ENCODE measurements at regions not wholly inside any gene's neighbourhood (a gene's known extent, or its start where the extent isn't known, plus 50 kb on each side); places are given as distances from the start of the nearest gene placed in this dataset.

GRCh38 chr4:147361726-147362125, 119.2 kb upstream of the EDNRA start:
- intact Hi-C loops (cut with micrococcal nuclease): no loop called here
- Histone ChIP-seq H3K9me3 (replicated peaks; ENCODE audit: control insufficient read depth, insufficient read depth, low read depth, low read length) (no peaks in the 10 kb centered on the region), H3K4me3 (no peak overlapping the region), H3K36me3 (ENCODE audit: control insufficient read depth, insufficient read depth, low read length) (no peaks in the 10 kb centered on the region), H2AFZ (ENCODE audit: low read depth, low read length) (no peak overlapping the region), H3K79me2 (ENCODE audit: control insufficient read depth, insufficient read depth, low read length) (no peaks in the 10 kb centered on the region), H3K4me2 (ENCODE audit: insufficient read depth, low read length) (no peak overlapping the region), H3K27me3 (ENCODE audit: control insufficient read depth in 2 of 2, insufficient read depth in 2 of 2, low read length in 2 of 2) (no peaks in the 10 kb centered on the region), H4K20me1 (replicated peaks; ENCODE audit: control insufficient read depth, insufficient read depth, low read length) (no peaks in the 10 kb centered on the region), H3K9me1 (ENCODE audit: control insufficient read depth, insufficient read depth, low read length) (no peaks in the 10 kb centered on the region), H3K4me1 (replicated peaks in 1 of 2; ENCODE audit: control insufficient read depth in 2 of 2, insufficient read depth in 2 of 2, low read length in 2 of 2) (no peaks in the 10 kb centered on the region), H3K9ac (ENCODE audit: insufficient read depth in 1 of 2, low read depth in 2 of 2, low read length in 2 of 2) (no peak overlapping the region), H3K27ac (ENCODE audit: extremely low read depth, low read depth, low read length) (no peak overlapping the region)
- DNase-seq (ENCODE audit: extremely low read depth in 1 of 4, low spot score in 3 of 4): no peak
- no peak for FAIRE-seq
- TF ChIP-seq PHF8 (IDR thresholded peaks at IDR 0.05; ENCODE audit: borderline replicate concordance, low read length): no peak
- TF ChIP-seq SNIP1 (IDR thresholded peaks at IDR 0.05; ENCODE audit: low read depth): no peak
- no peak for TF ChIP-seq ZNF165 (CRISPR knock-in tag; IDR thresholded peaks at IDR 0.05; ENCODE audit: borderline replicate concordance)
- no peak for TF ChIP-seq POLR2AphosphoS2 (IDR thresholded peaks at IDR 0.05; ENCODE audit: low read length)
- no peak for TF ChIP-seq ZNF583 (CRISPR knock-in tag; IDR thresholded peaks at IDR 0.05)
- TF ChIP-seq ZHX1 (conservative IDR thresholded peaks at IDR 0.05; ENCODE audit: low read length): no peak
- no peak for TF ChIP-seq PRPF4 (IDR thresholded peaks at IDR 0.05; ENCODE audit: insufficient read depth, low read depth, low read length, poor library complexity, severe bottlenecking)
- TF ChIP-seq CREM (IDR thresholded peaks at IDR 0.05; ENCODE audit: low read depth): no peak
- no peak for TF ChIP-seq ESRRA (IDR thresholded peaks at IDR 0.05; ENCODE audit: borderline replicate concordance, low read depth)
- TF ChIP-seq CREB5 (CRISPR knock-in tag; IDR thresholded peaks at IDR 0.05): no peak
- 6% methylated on average over 1 of the region's 1 CpG for WGBS (ENCODE audit: insufficient coverage, low coverage, missing lambda C conversion rate)
- ChIA-PET POLR2A (interaction anchor here (0.6 kb wide), 1 partner anchor 124 kb away, joined by 4 read pairs; no protein-coding TSS in a partner anchor), CTCF (ENCODE audit: low intra/inter-chr PET ratio) (no interaction called here)
- ATAC-seq: no peak
- in situ Hi-C loops (cut with MboI): no loop called here
- BruUV-seq (replicated peaks): no TSS peak
